ENCODE measurements at regions not wholly inside any gene's neighbourhood (a gene's known extent, or its start where the extent isn't known, plus 50 kb on each side); places are given as distances from the start of the nearest gene placed in this dataset.

GRCh38 chr3:22358334-22358733, 607.3 kb upstream of the ZNF385D start:
- no peak overlapping the region for H4K8ac ChIP-seq (ENCODE audit: extremely low read depth, insufficient read depth, low read length)
- ChIA-PET CTCF (ENCODE audit: partially characterized antibody) (interaction anchor here (0.6 kb wide), 1 partner anchor 533 kb away, joined by 3 read pairs; no protein-coding TSS in a partner anchor), POLR2A (ENCODE audit: partially characterized antibody) (no interaction called here)
- H2BK120ac ChIP-seq (replicated peaks; ENCODE audit: low read depth, low read length), result no peak overlapping the region
- no peak overlapping the region for H3K4ac ChIP-seq (replicated peaks; ENCODE audit: insufficient read length, low read depth, low read length)
- H4K91ac ChIP-seq (replicated peaks; ENCODE audit: insufficient read length, low read length), result no peak overlapping the region
- H3K4me2 ChIP-seq (ENCODE audit: insufficient read depth in 1 of 2, low read depth in 2 of 2, low read length in 2 of 2), result no peak overlapping the region
- H3K36me3 ChIP-seq (ENCODE audit: control insufficient read depth in 2 of 4, insufficient read depth in 4 of 4, low read length in 3 of 4), result no peaks in the 10 kb centered on the region
- H2BK12ac ChIP-seq (ENCODE audit: low read depth, low read length), result no peak overlapping the region
- no peak overlapping the region for H4K5ac ChIP-seq (ENCODE audit: insufficient read length, low read depth, low read length)
- H3K79me1 ChIP-seq (ENCODE audit: low read depth, low read length), result no peaks in the 10 kb centered on the region
- no peak overlapping the region for H2AK5ac ChIP-seq (ENCODE audit: low read depth, low read length)
- H2BK20ac ChIP-seq (ENCODE audit: low read length), result no peak overlapping the region
- no peaks in the 10 kb centered on the region for H4K20me1 ChIP-seq (replicated peaks in 1 of 2; ENCODE audit: control insufficient read depth in 1 of 2, insufficient read depth in 2 of 2, low read length in 2 of 2)
- no peak for FAIRE-seq
- H3K27ac ChIP-seq (ENCODE audit: low read depth, low read length), result no peak overlapping the region
- H3K4me1 ChIP-seq (replicated peaks in 1 of 4; ENCODE audit: control insufficient read depth in 3 of 4, insufficient read depth in 4 of 4, low read length in 3 of 4), result no peaks in the 10 kb centered on the region
- H2AFZ ChIP-seq (ENCODE audit: low read length), result no peak overlapping the region
- no peak overlapping the region for H2BK15ac ChIP-seq (ENCODE audit: low read length)
- no peak overlapping the region for H3K18ac ChIP-seq (ENCODE audit: extremely low read depth, low read length)
- H3K9me3 ChIP-seq (ENCODE audit: insufficient read depth in 2 of 2, low read depth in 1 of 2, low read length in 1 of 2), result no peaks in the 10 kb centered on the region
- H3K9ac ChIP-seq (replicated peaks in 1 of 4; ENCODE audit: extremely low read depth in 1 of 4, low read depth in 3 of 4, low read length in 3 of 4), result no peak overlapping the region
- no peaks in the 10 kb centered on the region for H3K79me2 ChIP-seq (ENCODE audit: control insufficient read depth in 1 of 2, insufficient read depth in 2 of 2, low read length in 2 of 2)
- 94% methylated on average over 1 of the region's 1 CpG; no CpG with 5 or more reads in 1 of the 2 experiments for WGBS, 2 experiments (ENCODE audit: extremely low coverage in 1 of 2, insufficient coverage in 1 of 2, insufficient read length in 1 of 2, insufficient replicate concordance in 2 of 2, low coverage in 1 of 2, low lambda C conversion rate in 2 of 2, missing lambda C conversion rate in 1 of 2)
- H3K23ac ChIP-seq (ENCODE audit: insufficient read length), result no peak overlapping the region
- no peak for DNase-seq (ENCODE audit: low read depth in 1 of 2, low spot score in 2 of 2)
- H3K4me3 ChIP-seq (ENCODE audit: extremely low read depth in 1 of 4, insufficient read depth in 2 of 4, low read depth in 3 of 4, low read length in 4 of 4), result no peak overlapping the region
- H3K23me2 ChIP-seq (ENCODE audit: low read depth, low read length), result no peaks in the 10 kb centered on the region
- H3K56ac ChIP-seq (replicated peaks; ENCODE audit: insufficient read length, low read depth, low read length), result no peak overlapping the region
- no peak overlapping the region for H3K14ac ChIP-seq (ENCODE audit: insufficient read length)
- H2BK5ac ChIP-seq (ENCODE audit: low read depth, low read length), result no peak overlapping the region
- H3K27me3 ChIP-seq (replicated peaks in 1 of 4; ENCODE audit: control insufficient read depth in 3 of 4, extremely low read depth in 1 of 4, insufficient read depth in 3 of 4, low read length in 3 of 4), result no peaks in the 10 kb centered on the region
- TF ChIP-seq CREB1 (IDR thresholded peaks at IDR 0.05), result no peak
- TF ChIP-seq SIRT6 (IDR thresholded peaks at IDR 0.05; ENCODE audit: low read length), result no peak
- TF ChIP-seq SP4 (IDR thresholded peaks at IDR 0.05; ENCODE audit: low read length), result no peak
- TF ChIP-seq KDM4A (IDR thresholded peaks at IDR 0.05; ENCODE audit: low read depth, low read length, severe bottlenecking), result no peak
- TF ChIP-seq TAF7 (optimal IDR thresholded peaks at IDR 0.05; ENCODE audit: borderline replicate concordance, low read depth, low read length), result no peak
- no peak for TF ChIP-seq USF2 (IDR thresholded peaks at IDR 0.05; ENCODE audit: low read length)
- no peak for TF ChIP-seq SIX5 (IDR thresholded peaks at IDR 0.05; ENCODE audit: low read depth, low read length)
- TF ChIP-seq ATF2 (IDR thresholded peaks at IDR 0.05; ENCODE audit: low read length), result no peak
- no peak for TF ChIP-seq EZH2 (IDR thresholded peaks at IDR 0.05; ENCODE audit: low read depth, low read length, severe bottlenecking)
- no peak for TF ChIP-seq TAF1 (IDR thresholded peaks at IDR 0.05; ENCODE audit: low read depth, low read length)
- TF ChIP-seq, protein P1, sequence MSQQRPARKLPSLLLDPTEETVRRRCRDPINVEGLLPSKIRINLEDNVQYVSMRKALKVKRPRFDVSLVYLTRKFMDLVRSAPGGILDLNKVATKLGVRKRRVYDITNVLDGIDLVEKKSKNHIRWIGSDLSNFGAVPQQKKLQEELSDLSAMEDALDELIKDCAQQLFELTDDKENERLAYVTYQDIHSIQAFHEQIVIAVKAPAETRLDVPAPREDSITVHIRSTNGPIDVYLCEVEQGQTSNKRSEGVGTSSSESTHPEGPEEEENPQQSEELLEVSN (IDR thresholded peaks at IDR 0.05), result no peak
- TF ChIP-seq RNF2 (IDR thresholded peaks at IDR 0.05; ENCODE audit: borderline replicate concordance, low read depth, low read length, missing control alignments, poor library complexity, severe bottlenecking), result no peak

Data from H1 (cell line).